AG10803 (cell line): ENCODE measurements at regions not wholly inside any gene's neighbourhood (a gene's known extent, or its start where the extent isn't known, plus 50 kb on each side); places are given as distances from the start of the nearest gene placed in this dataset.

ENCODE experiments used
- DNase-seq: peaks from one replicate; pipeline ENCODE4 v3.0.0; 2010; ENCODE audit warnings: low read depth
- H3K4me3 ChIP-seq: 2 replicates; pipeline ENCODE4 v1.5.1; 2011; ENCODE audit warnings: mild to moderate bottlenecking, low read length, control low read depth
- TF ChIP-seq, protein P1 (sequence below): conservative IDR thresholded peaks from 2 replicates; pipeline ENCODE4 v1.5.1; 2011; ENCODE audit warnings: mild to moderate bottlenecking, low read length, control low read depth, inconsistent platforms

DNA sequence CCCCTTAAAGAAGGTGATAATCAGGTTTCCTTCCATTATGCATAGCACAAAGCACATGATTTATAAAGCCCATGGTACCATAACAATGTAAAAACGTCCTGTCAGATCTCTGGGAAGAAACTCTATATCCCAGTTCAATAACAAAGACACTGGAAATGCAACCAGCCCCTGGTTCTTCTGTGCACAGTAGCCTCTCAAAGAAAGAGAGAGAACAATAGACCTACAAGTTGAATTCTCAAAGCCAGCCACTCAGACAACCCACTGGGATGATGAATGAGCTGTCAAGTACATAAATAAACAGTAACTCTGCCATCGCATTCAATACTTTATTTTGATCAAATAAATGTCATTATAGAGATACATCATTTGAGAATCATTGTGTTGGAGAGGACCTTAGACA, 400.1 kb upstream of the CPEB2 start:
- no peak overlapping the region for H3K4me3 ChIP-seq
- TF ChIP-seq, protein P1, sequence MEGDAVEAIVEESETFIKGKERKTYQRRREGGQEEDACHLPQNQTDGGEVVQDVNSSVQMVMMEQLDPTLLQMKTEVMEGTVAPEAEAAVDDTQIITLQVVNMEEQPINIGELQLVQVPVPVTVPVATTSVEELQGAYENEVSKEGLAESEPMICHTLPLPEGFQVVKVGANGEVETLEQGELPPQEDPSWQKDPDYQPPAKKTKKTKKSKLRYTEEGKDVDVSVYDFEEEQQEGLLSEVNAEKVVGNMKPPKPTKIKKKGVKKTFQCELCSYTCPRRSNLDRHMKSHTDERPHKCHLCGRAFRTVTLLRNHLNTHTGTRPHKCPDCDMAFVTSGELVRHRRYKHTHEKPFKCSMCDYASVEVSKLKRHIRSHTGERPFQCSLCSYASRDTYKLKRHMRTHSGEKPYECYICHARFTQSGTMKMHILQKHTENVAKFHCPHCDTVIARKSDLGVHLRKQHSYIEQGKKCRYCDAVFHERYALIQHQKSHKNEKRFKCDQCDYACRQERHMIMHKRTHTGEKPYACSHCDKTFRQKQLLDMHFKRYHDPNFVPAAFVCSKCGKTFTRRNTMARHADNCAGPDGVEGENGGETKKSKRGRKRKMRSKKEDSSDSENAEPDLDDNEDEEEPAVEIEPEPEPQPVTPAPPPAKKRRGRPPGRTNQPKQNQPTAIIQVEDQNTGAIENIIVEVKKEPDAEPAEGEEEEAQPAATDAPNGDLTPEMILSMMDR, result no peak
- no peak for DNase-seq

DNA sequence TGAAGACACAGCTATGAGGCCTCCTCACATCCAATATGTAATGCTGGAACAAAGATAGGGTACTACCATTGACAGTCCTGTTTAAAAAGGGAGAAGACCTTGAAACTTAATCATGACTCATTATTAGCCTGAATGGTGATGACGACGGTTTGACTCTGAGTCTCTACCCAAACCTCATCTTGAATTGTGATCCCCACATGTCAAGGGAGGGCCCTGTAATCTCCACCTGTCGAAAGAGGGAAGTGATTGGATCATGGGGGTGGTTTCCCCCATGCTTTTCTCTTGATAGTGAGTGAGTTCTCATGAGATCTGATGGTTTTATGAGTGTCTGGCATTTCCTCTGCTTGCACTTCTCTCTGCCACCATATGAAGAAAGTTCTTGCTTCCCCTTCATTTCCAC, 395.3 kb upstream of the CPEB2 start:
- TF ChIP-seq, protein P1, result no peak
- DNase-seq, result no peak
- H3K4me3 ChIP-seq, result no peak overlapping the region

- no peak for DNase-seq
- TF ChIP-seq, protein P1, result no peak
- no peak overlapping the region for H3K4me3 ChIP-seq
These were observed 394.7 kb upstream of the CPEB2 start for GRCh38 chr4:14607578-14607977.

- no peak overlapping the region for H3K4me3 ChIP-seq
- no peak for DNase-seq
- TF ChIP-seq, protein P1, result no peak
These were observed 393.7 kb upstream of the CPEB2 start for GRCh38 chr4:14608630-14609029.

DNA sequence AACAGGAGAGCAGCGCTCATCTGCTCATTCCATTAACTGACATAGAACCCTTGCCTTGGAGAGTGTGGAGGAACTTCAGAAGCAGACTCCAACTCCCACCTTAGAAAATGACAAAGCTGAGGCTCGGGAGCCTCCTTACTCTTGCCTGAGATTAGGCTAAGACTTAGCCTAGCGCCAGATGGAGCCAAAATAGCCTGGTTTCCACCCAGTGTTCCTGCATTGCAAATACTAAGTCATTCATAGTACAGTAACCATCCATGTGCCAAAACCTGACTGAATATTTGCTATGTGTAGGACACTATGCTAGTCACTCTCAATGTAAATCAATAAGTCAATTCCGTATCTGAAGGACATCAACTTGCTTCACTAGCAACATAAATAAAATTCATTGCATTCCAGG, 387.4 kb upstream of the CPEB2 start:
- H3K4me3 ChIP-seq, result no peak overlapping the region
- TF ChIP-seq, protein P1, result no peak
- DNase-seq, result no peak

- H3K4me3 ChIP-seq, result no peak overlapping the region
- DNase-seq, result no peak
- TF ChIP-seq, protein P1, result no peak
These were observed 386.6 kb upstream of the CPEB2 start for GRCh38 chr4:14615671-14616070.

GRCh38 chr4:14620567-14621141, 381.6 kb upstream of the CPEB2 start:
- TF ChIP-seq, protein P1, result no peak
- H3K4me3 ChIP-seq, result no peak overlapping the region
- DNase-seq, result no peak
